Left ventricle myocardium inferior (tissue), 1 donor: ENCODE measurements at regions not wholly inside any gene's neighbourhood (a gene's known extent, or its start where the extent isn't known, plus 50 kb on each side); places are given as distances from the start of the nearest gene placed in this dataset.

Experiments
- DNase-seq: peaks from one replicate; pipeline ENCODE4 v3.0.0-alpha.2; 2020
- H3K27ac ChIP-seq: fragments of 200-600 bp; replicated peaks from 2 replicates; pipeline ENCODE4 v1.8.0; 2021
- H3K27me3 ChIP-seq: fragments of 200-600 bp; 2 replicates; pipeline ENCODE4 v1.8.0; 2021; ENCODE audit warnings: low read depth
- H3K36me3 ChIP-seq: fragments of 200-600 bp; 2 replicates; pipeline ENCODE4 v1.8.0; 2021
- H3K4me1 ChIP-seq: fragments of 200-600 bp; 2 replicates; pipeline ENCODE4 v1.8.0; 2021
- H3K4me3 ChIP-seq: fragments of 200-600 bp; 2 replicates; pipeline ENCODE4 v1.8.0; 2021; ENCODE audit warnings: mild to moderate bottlenecking, moderate library complexity
- H3K9me3 ChIP-seq: fragments of 200-600 bp; replicated peaks from 2 replicates; pipeline ENCODE4 v1.8.0; 2021
- CTCF ChIP-seq: fragments of 200-600 bp; IDR thresholded peaks from 2 replicates; pipeline ENCODE4 v1.8.0; 2021; ENCODE audit warnings: antibody characterized with exemption, mild to moderate bottlenecking, borderline replicate concordance
- intact Hi-C: fragments of 100-400 bp; cut with micrococcal nuclease; formaldehyde crosslinking; loops from one replicate; pipeline ENCODE4 v1.11.0; 2022
- donor health status: DM: no; HTN: yes; CAD: no; lungs with severe emphysema.

GRCh38 chr10:129056734-129057689 is 410.0 kb upstream of the MGMT start:
- no peak overlapping the region for H3K27ac ChIP-seq
- H3K36me3 ChIP-seq = no peaks in the 10 kb centered on the region
- no peak overlapping the region for H3K4me3 ChIP-seq
- no peaks in the 10 kb centered on the region for H3K27me3 ChIP-seq
- no peaks in the 10 kb centered on the region for H3K4me1 ChIP-seq
- DNase-seq = no peak
- TF ChIP-seq CTCF = no peak
- no peaks in the 10 kb centered on the region for H3K9me3 ChIP-seq
- intact Hi-C loops = no loop called here

- H3K36me3 ChIP-seq = no peaks in the 10 kb centered on the region
- no peaks in the 10 kb centered on the region for H3K9me3 ChIP-seq
- H3K4me3 ChIP-seq = no peak overlapping the region
- intact Hi-C loops = no loop called here
- H3K4me1 ChIP-seq = no peaks in the 10 kb centered on the region
- TF ChIP-seq CTCF = no peak
- no peaks in the 10 kb centered on the region for H3K27me3 ChIP-seq
- DNase-seq = no peak
- no peak overlapping the region for H3K27ac ChIP-seq
These were observed 409.0 kb upstream of the MGMT start for GRCh38 chr10:129057856-129058663.

- no peak for TF ChIP-seq CTCF
- H3K9me3 ChIP-seq = no peaks in the 10 kb centered on the region
- H3K36me3 ChIP-seq = no peaks in the 10 kb centered on the region
- DNase-seq = no peak
- H3K4me3 ChIP-seq = no peak overlapping the region
- intact Hi-C loops = no loop called here
- no peak overlapping the region for H3K27ac ChIP-seq
- no peaks in the 10 kb centered on the region for H3K4me1 ChIP-seq
- no peaks in the 10 kb centered on the region for H3K27me3 ChIP-seq
These were observed 408.3 kb upstream of the MGMT start for GRCh38 chr10:129058664-129059155.

GRCh38 chr10:129059977-129060376 is 407.1 kb upstream of the MGMT start:
- H3K4me3 ChIP-seq = no peak overlapping the region
- no peak for DNase-seq
- H3K4me1 ChIP-seq = no peaks in the 10 kb centered on the region
- no peak for TF ChIP-seq CTCF
- no peaks in the 10 kb centered on the region for H3K9me3 ChIP-seq
- no peaks in the 10 kb centered on the region for H3K27me3 ChIP-seq
- no peaks in the 10 kb centered on the region for H3K36me3 ChIP-seq
- intact Hi-C loops = no loop called here
- no peak overlapping the region for H3K27ac ChIP-seq

GRCh38 chr10:129063212-129063611 is 403.8 kb upstream of the MGMT start:
- Histone ChIP-seq H3K4me3 (no peak overlapping the region), H3K27ac (no peak overlapping the region), H3K27me3 (peaks cover 4% of the 10 kb centered on the region), H3K9me3 (no peaks in the 10 kb centered on the region), H3K4me1 (no peaks in the 10 kb centered on the region), H3K36me3 (no peaks in the 10 kb centered on the region)
- TF ChIP-seq CTCF = no peak
- intact Hi-C loops = no loop called here
- no peak for DNase-seq
